ENCODE measurements at regions not wholly inside any gene's neighbourhood (a gene's known extent, or its start where the extent isn't known, plus 50 kb on each side); places are given as distances from the start of the nearest gene placed in this dataset.

GRCh38 chr13:77381059-77381458 lies 54.2 kb upstream of the MYCBP2 start:
- CTCF ChIA-PET, result no interaction called here
- Mint-ChIP-seq H3K4me1 (ENCODE audit: low read depth, unreplicated experiment) (no peaks in the 10 kb centered on the region), H3K4me3 (ENCODE audit: low read depth, unreplicated experiment) (no peak overlapping the region), H3K36me3 (ENCODE audit: insufficient read depth, unreplicated experiment) (no peaks in the 10 kb centered on the region), H3K27me3 (ENCODE audit: unreplicated experiment) (no peaks in the 10 kb centered on the region), H3K27ac (ENCODE audit: unreplicated experiment) (no peak overlapping the region), H3K9me3 (ENCODE audit: low read depth, unreplicated experiment) (no peaks in the 10 kb centered on the region)
- no TSS peak for BruUV-seq (replicated peaks)
- intact Hi-C loops (cut with micrococcal nuclease; ENCODE audit: unreplicated experiment), result no loop called here
- no peak for DNase-seq
- TF ChIP-seq CTCF (IDR thresholded peaks at IDR 0.05; ENCODE audit: unreplicated experiment), result no peak

GRCh38 chr13:77379508-77379907 lies 52.6 kb upstream of the MYCBP2 start:
- no TSS peak for BruUV-seq (replicated peaks)
- H3K27me3 Mint-ChIP-seq (ENCODE audit: unreplicated experiment), result no peaks in the 10 kb centered on the region
- intact Hi-C loops (cut with micrococcal nuclease; ENCODE audit: unreplicated experiment), result no loop called here
- DNase-seq, result no peak
- CTCF ChIA-PET, result no interaction called here
- H3K9me3 Mint-ChIP-seq (ENCODE audit: low read depth, unreplicated experiment), result no peaks in the 10 kb centered on the region
- H3K36me3 Mint-ChIP-seq (ENCODE audit: insufficient read depth, unreplicated experiment), result no peaks in the 10 kb centered on the region
- H3K4me3 Mint-ChIP-seq (ENCODE audit: low read depth, unreplicated experiment), result no peak overlapping the region
- TF ChIP-seq CTCF (IDR thresholded peaks at IDR 0.05; ENCODE audit: unreplicated experiment), result no peak
- H3K27ac Mint-ChIP-seq (ENCODE audit: unreplicated experiment), result no peak overlapping the region
- no peaks in the 10 kb centered on the region for H3K4me1 Mint-ChIP-seq (ENCODE audit: low read depth, unreplicated experiment)

GRCh38 chr13:77378662-77379061 lies 51.8 kb upstream of the MYCBP2 start:
- Mint-ChIP-seq H3K27me3 (ENCODE audit: unreplicated experiment) (no peaks in the 10 kb centered on the region), H3K9me3 (ENCODE audit: low read depth, unreplicated experiment) (no peaks in the 10 kb centered on the region), H3K4me1 (ENCODE audit: low read depth, unreplicated experiment) (no peaks in the 10 kb centered on the region), H3K36me3 (ENCODE audit: insufficient read depth, unreplicated experiment) (no peaks in the 10 kb centered on the region), H3K27ac (ENCODE audit: unreplicated experiment) (no peak overlapping the region), H3K4me3 (ENCODE audit: low read depth, unreplicated experiment) (no peak overlapping the region)
- BruUV-seq (replicated peaks), result no TSS peak
- intact Hi-C loops (cut with micrococcal nuclease; ENCODE audit: unreplicated experiment), result no loop called here
- no peak for TF ChIP-seq CTCF (IDR thresholded peaks at IDR 0.05; ENCODE audit: unreplicated experiment)
- CTCF ChIA-PET, result no interaction called here
- DNase-seq, result no peak

- intact Hi-C loops (cut with micrococcal nuclease; ENCODE audit: unreplicated experiment), result no loop called here
- DNase-seq, result no peak
- Mint-ChIP-seq H3K4me1 (ENCODE audit: low read depth, unreplicated experiment) (no peaks in the 10 kb centered on the region), H3K9me3 (ENCODE audit: low read depth, unreplicated experiment) (no peaks in the 10 kb centered on the region), H3K36me3 (ENCODE audit: insufficient read depth, unreplicated experiment) (no peaks in the 10 kb centered on the region), H3K27me3 (ENCODE audit: unreplicated experiment) (no peaks in the 10 kb centered on the region), H3K27ac (ENCODE audit: unreplicated experiment) (no peak overlapping the region), H3K4me3 (ENCODE audit: low read depth, unreplicated experiment) (no peak overlapping the region)
- TF ChIP-seq CTCF (IDR thresholded peaks at IDR 0.05; ENCODE audit: unreplicated experiment), result no peak
- CTCF ChIA-PET, result no interaction called here
- no TSS peak for BruUV-seq (replicated peaks)
Observed at GRCh38 chr13:77377016-77377415, 50.1 kb upstream of the MYCBP2 start.

Measured in Calu3 (cell line).